ENCODE measurements at regions not wholly inside any gene's neighbourhood (a gene's known extent, or its start where the extent isn't known, plus 50 kb on each side); places are given as distances from the start of the nearest gene placed in this dataset.

GRCh38 chr4:54368281-54369265, 139.5 kb downstream of the PDGFRA start:
- Mint-ChIP-seq H3K27me3 (peaks cover 6% of the 10 kb centered on the region), H3K4me1 (no peaks in the 10 kb centered on the region), H3K4me3 (no peak overlapping the region), H3K27ac (no peak overlapping the region), H3K9me3 (ENCODE audit: insufficient read depth) (no peaks in the 10 kb centered on the region)
- DNase-seq (no peak), ATAC-seq (ENCODE audit: low read depth) (no peak)
- CTCF ChIA-PET: no interaction called here
- no peaks in the 10 kb centered on the region for H3K27me3 ChIP-seq (replicated peaks in 1 of 4; ENCODE audit: control extremely low read depth in 1 of 4, control insufficient read depth in 3 of 4, insufficient read depth in 4 of 4, low read length in 3 of 4)
- TF ChIP-seq CTCF (IDR thresholded peaks at IDR 0.05): no peak
- 100% methylated on average over 1 of the region's 6 CpGs for WGBS (ENCODE audit: insufficient coverage)
- no peaks in the 10 kb centered on the region for H3K36me3 ChIP-seq (replicated peaks in 1 of 2; ENCODE audit: control extremely low read depth in 1 of 2, control insufficient read depth in 1 of 2, extremely low read depth in 1 of 2, insufficient read depth in 2 of 2, low read length in 1 of 2)
- H3K4me2 ChIP-seq (replicated peaks; ENCODE audit: low read depth, low read length, poor library complexity, severe bottlenecking): no peak overlapping the region
- H3K27ac ChIP-seq (ENCODE audit: low read length in 2 of 2): no peak overlapping the region
- intact Hi-C loops (cut with micrococcal nuclease): no loop called here
- H3K9me3 ChIP-seq (ENCODE audit: control extremely low read depth in 1 of 3, control insufficient read depth in 2 of 3, insufficient read depth in 1 of 3, low read length in 2 of 3): no peaks in the 10 kb centered on the region
- POLR2A ChIA-PET: no interaction called here
- no peaks in the 10 kb centered on the region for H4K20me1 ChIP-seq (ENCODE audit: control insufficient read depth, insufficient read depth, low read length, poor library complexity, severe bottlenecking)
- H3K4me1 ChIP-seq (ENCODE audit: control insufficient read depth in 2 of 2, insufficient read depth in 2 of 2, low read length in 2 of 2): no peaks in the 10 kb centered on the region
- H3K9ac ChIP-seq (ENCODE audit: low read length): no peak overlapping the region
- H3K79me2 ChIP-seq (ENCODE audit: control insufficient read depth, insufficient read depth, low read length): no peaks in the 10 kb centered on the region
- no peak overlapping the region for H2AFZ ChIP-seq (ENCODE audit: insufficient read depth, low read depth, low read length, poor library complexity, severe bottlenecking)
- no peak overlapping the region for H3K4me3 ChIP-seq (ENCODE audit: control extremely low read depth in 1 of 5, extremely low read depth in 1 of 5, insufficient read depth in 1 of 5, low read depth in 2 of 5, low read length in 4 of 5)

GRCh38 chr4:54371173-54371572, 142.1 kb downstream of the PDGFRA start:
- Histone ChIP-seq H3K4me2 (replicated peaks; ENCODE audit: low read depth, low read length, poor library complexity, severe bottlenecking) (no peak overlapping the region), H3K4me1 (ENCODE audit: control insufficient read depth in 2 of 2, insufficient read depth in 2 of 2, low read length in 2 of 2) (no peaks in the 10 kb centered on the region), H3K79me2 (ENCODE audit: control insufficient read depth, insufficient read depth, low read length) (no peaks in the 10 kb centered on the region), H3K36me3 (replicated peaks in 1 of 2; ENCODE audit: control extremely low read depth in 1 of 2, control insufficient read depth in 1 of 2, extremely low read depth in 1 of 2, insufficient read depth in 2 of 2, low read length in 1 of 2) (no peaks in the 10 kb centered on the region), H3K4me3 (ENCODE audit: control extremely low read depth in 1 of 5, extremely low read depth in 1 of 5, insufficient read depth in 1 of 5, low read depth in 2 of 5, low read length in 4 of 5) (no peak overlapping the region), H3K9ac (ENCODE audit: low read length) (no peak overlapping the region), H3K27me3 (replicated peaks in 1 of 4; ENCODE audit: control extremely low read depth in 1 of 4, control insufficient read depth in 3 of 4, insufficient read depth in 4 of 4, low read length in 3 of 4) (no peaks in the 10 kb centered on the region), H3K27ac (ENCODE audit: low read length in 2 of 2) (no peak overlapping the region), H4K20me1 (ENCODE audit: control insufficient read depth, insufficient read depth, low read length, poor library complexity, severe bottlenecking) (no peaks in the 10 kb centered on the region), H3K9me3 (ENCODE audit: control extremely low read depth in 1 of 3, control insufficient read depth in 2 of 3, insufficient read depth in 1 of 3, low read length in 2 of 3) (no peaks in the 10 kb centered on the region), H2AFZ (ENCODE audit: insufficient read depth, low read depth, low read length, poor library complexity, severe bottlenecking) (no peak overlapping the region)
- Mint-ChIP-seq H3K27me3 (peaks cover 1% of the 10 kb centered on the region), H3K27ac (no peak overlapping the region), H3K9me3 (ENCODE audit: insufficient read depth) (no peaks in the 10 kb centered on the region), H3K4me3 (no peak overlapping the region), H3K4me1 (no peaks in the 10 kb centered on the region)
- ChIA-PET POLR2A (no interaction called here), CTCF (no interaction called here)
- TF ChIP-seq CTCF (IDR thresholded peaks at IDR 0.05): no peak
- TF ChIP-seq EZH2 (IDR thresholded peaks at IDR 0.05; ENCODE audit: borderline replicate concordance, insufficient read depth, low read depth, low read length, poor library complexity, severe bottlenecking): no peak
- ATAC-seq (ENCODE audit: low read depth) (no peak), DNase-seq (no peak)
- intact Hi-C loops (cut with micrococcal nuclease): no loop called here
- WGBS (ENCODE audit: insufficient coverage): 90% methylated on average over 2 of the region's 3 CpGs

Data from B cell (primary cell).